ENCODE measurements at regions not wholly inside any gene's neighbourhood (a gene's known extent, or its start where the extent isn't known, plus 50 kb on each side); places are given as distances from the start of the nearest gene placed in this dataset.

GRCh38 chr4:23237771-23238170 is 545.0 kb downstream of the GBA3 start:
- TF ChIP-seq POLR2A (IDR thresholded peaks at IDR 0.05) (no peak), CTCF (IDR thresholded peaks at IDR 0.05) (no peak)
